CD4-positive, CD25-positive, alpha-beta regulatory T cell (primary cell): ENCODE measurements at regions not wholly inside any gene's neighbourhood (a gene's known extent, or its start where the extent isn't known, plus 50 kb on each side); places are given as distances from the start of the nearest gene placed in this dataset.

Source experiments
- ATAC-seq, 2 donors: fragments of 150-1000 bp; cut with Tn5 transposase; one replicate each; pipeline ENCODE4 v1.10.0; 2021; ENCODE audit warnings: low read depth in 2 of 2, moderate number of reproducible peaks in 2 of 2, moderate library complexity in 1 of 2
- DNase-seq, 3 donors: peaks; one replicate each; pipeline versions ENCODE4 v3.0.0 to v3.0.0-alpha.2; 2012 to 2022; ENCODE audit warnings: mixed read lengths in 1 of 3
- H3K27ac ChIP-seq: one replicate; pipeline ENCODE4 v1.7.0; 2013; ENCODE audit warnings: mild to moderate bottlenecking, low read length; ENCODE audit not compliant: insufficient read depth, poor library complexity, severe bottlenecking
- H3K27me3 ChIP-seq: one replicate; pipeline ENCODE4 v1.7.0; 2013; ENCODE audit warnings: low read length; ENCODE audit not compliant: control insufficient read depth, insufficient read depth
- H3K36me3 ChIP-seq: one replicate; pipeline ENCODE4 v1.7.0; 2013; ENCODE audit warnings: mild to moderate bottlenecking, low read length, moderate library complexity; ENCODE audit not compliant: control insufficient read depth, insufficient read depth
- H3K4me1 ChIP-seq: 2 replicates; pipeline ENCODE4 v1.7.0; 2013; ENCODE audit warnings: mild to moderate bottlenecking, low read length; ENCODE audit not compliant: insufficient read depth, control insufficient read depth, poor library complexity, severe bottlenecking
- H3K4me3 ChIP-seq: one replicate; pipeline ENCODE4 v1.7.0; 2013; ENCODE audit warnings: low read depth, mild to moderate bottlenecking, low read length, moderate library complexity
- H3K9me3 ChIP-seq, 2 experiments: 1 replicate in 1 of 2; 2 replicates in 1 of 2; pipeline ENCODE4 v1.7.0; 2013; ENCODE audit warnings: low read length in 2 of 2, mild to moderate bottlenecking in 1 of 2, moderate library complexity in 1 of 2; ENCODE audit not compliant: control insufficient read depth in 2 of 2
- H3K27ac Mint-ChIP-seq, 3 donors: one replicate each; pipeline ENCODE4 v1.8.0; 2020 to 2022; ENCODE audit warnings: mild to moderate bottlenecking in 3 of 3, mixed read lengths in 3 of 3, moderate library complexity in 2 of 3
- H3K27me3 Mint-ChIP-seq: one replicate; pipeline ENCODE4 v1.8.0; 2022; ENCODE audit warnings: mild to moderate bottlenecking, mixed read lengths
- H3K36me3 Mint-ChIP-seq: one replicate; pipeline ENCODE4 v1.8.0; 2020; ENCODE audit warnings: mixed read lengths
- H3K4me1 Mint-ChIP-seq, 4 donors: one replicate each; pipeline ENCODE4 v1.8.0; 2020 to 2022; ENCODE audit warnings: mixed read lengths in 4 of 4, mild to moderate bottlenecking in 1 of 4
- H3K4me3 Mint-ChIP-seq, 4 donors: one replicate each; pipeline ENCODE4 v1.8.0; 2020 to 2022; ENCODE audit warnings: mild to moderate bottlenecking in 4 of 4, mixed read lengths in 4 of 4, moderate library complexity in 3 of 4
- H3K9me3 Mint-ChIP-seq, 7 donors: one replicate each; pipeline ENCODE4 v1.8.0; 2020 to 2022; ENCODE audit warnings: mixed read lengths in 7 of 7, mild to moderate bottlenecking in 3 of 7, moderate library complexity in 2 of 7

- Histone ChIP-seq H3K4me1 (no peaks in the 10 kb centered on the region), H3K27ac (no peak overlapping the region), H3K36me3 (no peaks in the 10 kb centered on the region), H3K4me3 (no peak overlapping the region), H3K27me3 (no peaks in the 10 kb centered on the region), H3K9me3 (no peaks in the 10 kb centered on the region)
- DNase-seq (no peak), ATAC-seq (no peak)
- Mint-ChIP-seq H3K27me3 (no peaks in the 10 kb centered on the region), H3K27ac (no peak overlapping the region), H3K4me3 (no peak overlapping the region), H3K36me3 (no peaks in the 10 kb centered on the region), H3K9me3 (peaks cover 0 to 9% (median 3%) of the 10 kb centered on the region in 7 donors), H3K4me1 (no peaks in the 10 kb centered on the region)
Observed at GRCh38 chr2:78614726-78615125, 410.8 kb upstream of the REG3G start.

DNA sequence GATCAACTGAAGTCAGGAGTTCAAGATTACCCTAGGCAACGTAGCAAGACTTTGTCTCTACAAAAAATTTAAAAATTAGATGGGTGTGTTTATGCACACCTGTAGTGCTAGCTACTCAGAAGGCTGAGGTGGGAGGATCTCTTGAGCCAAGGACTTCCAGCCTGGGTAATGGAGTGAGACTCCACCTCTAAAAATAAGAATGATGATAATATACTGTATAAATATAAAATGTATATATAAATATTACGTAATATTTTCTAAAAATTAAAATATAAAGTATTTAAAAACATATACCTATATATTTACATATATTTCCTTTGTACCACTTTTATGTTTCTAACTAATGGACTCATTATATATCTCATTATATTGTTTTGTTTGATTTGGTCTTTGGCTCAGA, 409.5 kb upstream of the REG3G start:
- Histone ChIP-seq H3K9me3 (no peaks in the 10 kb centered on the region), H3K27ac (no peak overlapping the region), H3K36me3 (no peaks in the 10 kb centered on the region), H3K4me1 (no peaks in the 10 kb centered on the region), H3K4me3 (no peak overlapping the region), H3K27me3 (no peaks in the 10 kb centered on the region)
- Mint-ChIP-seq H3K9me3 (peaks cover 0 to 9% (median 3%) of the 10 kb centered on the region in 7 donors), H3K4me1 (no peaks in the 10 kb centered on the region), H3K4me3 (no peak overlapping the region), H3K36me3 (no peaks in the 10 kb centered on the region), H3K27ac (no peak overlapping the region), H3K27me3 (no peaks in the 10 kb centered on the region)
- no peak for DNase-seq
- ATAC-seq, result no peak

GRCh38 chr2:78634425-78634824, 391.1 kb upstream of the REG3G start:
- Mint-ChIP-seq H3K36me3 (no peaks in the 10 kb centered on the region), H3K27ac (no peak overlapping the region), H3K4me3 (no peak overlapping the region), H3K27me3 (no peaks in the 10 kb centered on the region), H3K4me1 (no peaks in the 10 kb centered on the region), H3K9me3 (peaks cover 0 to 30% (median 3%) of the 10 kb centered on the region in 7 donors)
- H3K27me3 ChIP-seq, result no peaks in the 10 kb centered on the region
- no peaks in the 10 kb centered on the region for H3K9me3 ChIP-seq
- DNase-seq (no peak), ATAC-seq (no peak)
- no peak overlapping the region for H3K27ac ChIP-seq
- no peaks in the 10 kb centered on the region for H3K36me3 ChIP-seq
- H3K4me1 ChIP-seq, result no peaks in the 10 kb centered on the region
- no peak overlapping the region for H3K4me3 ChIP-seq

GRCh38 chr2:78644854-78645253, 380.6 kb upstream of the REG3G start:
- Histone ChIP-seq H3K27ac (no peak overlapping the region), H3K27me3 (no peaks in the 10 kb centered on the region), H3K4me1 (no peaks in the 10 kb centered on the region), H3K36me3 (no peaks in the 10 kb centered on the region), H3K9me3 (no peaks in the 10 kb centered on the region), H3K4me3 (no peak overlapping the region)
- Mint-ChIP-seq H3K27me3 (no peaks in the 10 kb centered on the region), H3K9me3 (peaks cover 3 to 12% (median 8%) of the 10 kb centered on the region in 7 donors), H3K4me1 (no peaks in the 10 kb centered on the region), H3K27ac (no peak overlapping the region), H3K4me3 (no peak overlapping the region), H3K36me3 (no peaks in the 10 kb centered on the region)
- ATAC-seq (no peak), DNase-seq (no peak)

GRCh38 chr2:78646533-78647364, 378.8 kb upstream of the REG3G start:
- H3K9me3 Mint-ChIP-seq, result peaks cover 4 to 23% (median 13%) of the 10 kb centered on the region in 7 donors
- no peak for ATAC-seq
- no peak overlapping the region for H3K27ac ChIP-seq

GRCh38 chr2:78648558-78648957, 376.9 kb upstream of the REG3G start:
- H3K27ac Mint-ChIP-seq, result no peak overlapping the region
- no peak overlapping the region for H3K4me3 Mint-ChIP-seq
- no peaks in the 10 kb centered on the region for H3K4me1 Mint-ChIP-seq
- H3K27ac ChIP-seq, result no peak overlapping the region
- H3K27me3 ChIP-seq, result no peaks in the 10 kb centered on the region
- H3K4me1 ChIP-seq, result no peaks in the 10 kb centered on the region
- H3K9me3 ChIP-seq, result peaks cover 0 to 3% of the 10 kb centered on the region in 2 experiments
- DNase-seq, result no peak
- peaks cover 3 to 31% (median 17%) of the 10 kb centered on the region in 7 donors for H3K9me3 Mint-ChIP-seq
- no peak for ATAC-seq
- H3K36me3 Mint-ChIP-seq, result no peaks in the 10 kb centered on the region
- no peak overlapping the region for H3K4me3 ChIP-seq
- no peaks in the 10 kb centered on the region for H3K27me3 Mint-ChIP-seq
- H3K36me3 ChIP-seq, result no peaks in the 10 kb centered on the region

More at GRCh38 chr2:78646533-78647364, 378.8 kb upstream of the REG3G start:
- DNase-seq, result no peak
- H3K4me1 ChIP-seq, result no peaks in the 10 kb centered on the region
- Mint-ChIP-seq H3K4me1 (no peaks in the 10 kb centered on the region), H3K4me3 (no peak overlapping the region), H3K36me3 (no peaks in the 10 kb centered on the region), H3K27ac (no peak overlapping the region), H3K27me3 (no peaks in the 10 kb centered on the region)
- no peak overlapping the region for H3K4me3 ChIP-seq
- H3K9me3 ChIP-seq, result no peaks in the 10 kb centered on the region
- H3K36me3 ChIP-seq, result no peaks in the 10 kb centered on the region
- H3K27me3 ChIP-seq, result no peaks in the 10 kb centered on the region

- H3K4me3 Mint-ChIP-seq, result no peak overlapping the region
- Histone ChIP-seq H3K27me3 (no peaks in the 10 kb centered on the region), H3K4me3 (no peak overlapping the region), H3K36me3 (no peaks in the 10 kb centered on the region), H3K4me1 (no peaks in the 10 kb centered on the region), H3K27ac (no peak overlapping the region), H3K9me3 (peaks cover 3 to 5% of the 10 kb centered on the region in 2 experiments)
- no peak for ATAC-seq
- H3K27me3 Mint-ChIP-seq, result no peaks in the 10 kb centered on the region
- no peak for DNase-seq
- no peak overlapping the region for H3K27ac Mint-ChIP-seq
- H3K9me3 Mint-ChIP-seq, result peaks cover 3 to 53% (median 22%) of the 10 kb centered on the region in 7 donors
- H3K36me3 Mint-ChIP-seq, result no peaks in the 10 kb centered on the region
- H3K4me1 Mint-ChIP-seq, result no peaks in the 10 kb centered on the region
Observed at GRCh38 chr2:78654941-78655340, 370.6 kb upstream of the REG3G start.
